ENCODE measurements at regions not wholly inside any gene's neighbourhood (a gene's known extent, or its start where the extent isn't known, plus 50 kb on each side); places are given as distances from the start of the nearest gene placed in this dataset.
A peak's percentile ranks its signal among the peaks of the same experiment; 100 is the strongest.

DNA sequence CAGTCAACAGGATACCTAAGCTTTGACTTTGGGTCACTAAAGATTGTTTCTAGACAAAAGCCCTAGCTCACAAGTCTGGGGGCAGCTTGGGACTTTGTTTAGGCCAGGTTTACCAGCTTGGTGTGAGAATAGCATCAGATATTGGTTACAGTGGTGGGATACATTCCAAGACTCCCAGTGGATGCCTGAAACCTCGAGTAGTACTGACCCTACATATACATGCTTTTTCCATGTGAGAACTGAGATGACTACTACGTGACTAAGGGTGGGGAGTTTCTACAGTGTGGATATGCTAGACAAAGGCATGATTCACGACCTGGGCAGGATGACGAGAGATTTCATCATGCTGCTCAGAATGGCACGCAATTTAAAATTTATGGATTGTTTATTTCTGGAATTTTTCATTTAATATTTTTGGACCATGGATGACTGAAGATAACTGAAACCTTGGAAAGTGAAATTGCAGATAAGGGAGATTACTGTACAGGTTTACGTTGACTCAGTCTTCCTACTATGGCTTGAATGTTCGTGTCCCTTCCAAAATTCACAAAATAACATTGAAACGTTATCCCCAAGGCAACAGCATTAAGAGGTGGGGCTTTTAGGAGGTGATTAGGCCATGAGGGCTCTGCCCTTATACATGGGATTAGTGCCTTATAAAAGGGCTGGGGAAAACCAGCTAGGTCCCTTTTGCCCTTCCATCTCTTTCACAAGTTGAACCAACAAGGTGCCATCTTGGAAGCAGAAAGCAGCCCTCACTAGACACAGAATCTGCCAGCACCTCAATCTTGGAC, 50.2 kb upstream of the CTAGE1 start:
- peak; percentile 68 for FAIRE-seq

DNA sequence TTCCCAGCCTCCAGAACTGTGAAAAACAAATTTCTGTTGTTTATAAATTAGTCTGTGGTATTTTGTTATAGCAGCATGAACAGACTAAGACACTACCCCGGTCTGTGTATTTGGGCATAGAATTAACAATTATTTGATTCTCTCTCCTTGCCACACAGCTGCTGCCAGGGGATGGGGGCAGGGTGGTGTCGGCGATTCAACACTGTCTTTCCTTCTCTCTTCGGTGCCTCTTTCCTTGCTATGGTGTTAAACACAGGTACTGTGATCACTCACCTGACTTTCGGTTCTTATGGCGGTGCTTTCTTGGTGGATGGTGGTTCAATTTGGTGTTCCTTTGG, 50.8 kb upstream of the CTAGE1 start:
- FAIRE-seq (no peak), DNase-seq (ENCODE audit: insufficient read length, low spot score) (no peak)

More for the DNA sequence above, 50.2 kb upstream of the CTAGE1 start:
- peak; percentile 69 for DNase-seq (ENCODE audit: insufficient read length, low spot score)

DNA sequence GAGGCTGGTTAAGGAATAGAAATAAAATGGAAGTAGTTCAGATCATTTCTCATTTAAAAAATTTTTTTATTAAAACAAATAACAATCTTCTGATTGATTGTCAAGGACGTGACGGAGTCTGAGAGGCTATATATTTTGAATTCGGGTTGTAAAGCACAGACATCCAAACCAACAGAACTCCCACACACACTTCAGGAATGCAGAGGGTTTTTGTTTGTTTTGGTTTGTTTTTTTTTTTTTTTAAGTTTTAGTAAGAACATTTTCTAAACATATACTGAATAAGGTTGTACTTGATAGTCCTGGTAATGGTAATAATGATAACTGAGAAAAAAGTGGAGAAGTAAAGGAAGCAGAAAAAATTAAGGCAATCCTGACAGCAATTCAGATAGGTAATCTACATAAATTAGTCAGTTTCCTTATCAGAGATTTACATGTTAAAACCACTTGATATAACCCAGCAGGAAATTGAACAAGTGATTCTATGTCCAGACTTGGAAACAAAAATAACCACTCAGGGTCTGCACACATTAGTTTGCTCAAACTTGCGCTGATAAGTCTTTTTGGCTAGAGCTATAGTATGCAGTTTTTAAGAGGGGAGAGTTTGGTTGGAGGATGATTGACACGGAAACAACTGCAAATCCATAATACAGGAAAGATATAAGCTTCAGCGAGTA, 51.5 kb upstream of the CTAGE1 start:
- DNase-seq (ENCODE audit: insufficient read length, low spot score) (no peak), FAIRE-seq (no peak)

- no peak for FAIRE-seq
- no peak for DNase-seq (ENCODE audit: insufficient read length, low spot score)
Measured at GRCh38 chr18:22469926-22470247, 52.2 kb upstream of the CTAGE1 start.

DNA sequence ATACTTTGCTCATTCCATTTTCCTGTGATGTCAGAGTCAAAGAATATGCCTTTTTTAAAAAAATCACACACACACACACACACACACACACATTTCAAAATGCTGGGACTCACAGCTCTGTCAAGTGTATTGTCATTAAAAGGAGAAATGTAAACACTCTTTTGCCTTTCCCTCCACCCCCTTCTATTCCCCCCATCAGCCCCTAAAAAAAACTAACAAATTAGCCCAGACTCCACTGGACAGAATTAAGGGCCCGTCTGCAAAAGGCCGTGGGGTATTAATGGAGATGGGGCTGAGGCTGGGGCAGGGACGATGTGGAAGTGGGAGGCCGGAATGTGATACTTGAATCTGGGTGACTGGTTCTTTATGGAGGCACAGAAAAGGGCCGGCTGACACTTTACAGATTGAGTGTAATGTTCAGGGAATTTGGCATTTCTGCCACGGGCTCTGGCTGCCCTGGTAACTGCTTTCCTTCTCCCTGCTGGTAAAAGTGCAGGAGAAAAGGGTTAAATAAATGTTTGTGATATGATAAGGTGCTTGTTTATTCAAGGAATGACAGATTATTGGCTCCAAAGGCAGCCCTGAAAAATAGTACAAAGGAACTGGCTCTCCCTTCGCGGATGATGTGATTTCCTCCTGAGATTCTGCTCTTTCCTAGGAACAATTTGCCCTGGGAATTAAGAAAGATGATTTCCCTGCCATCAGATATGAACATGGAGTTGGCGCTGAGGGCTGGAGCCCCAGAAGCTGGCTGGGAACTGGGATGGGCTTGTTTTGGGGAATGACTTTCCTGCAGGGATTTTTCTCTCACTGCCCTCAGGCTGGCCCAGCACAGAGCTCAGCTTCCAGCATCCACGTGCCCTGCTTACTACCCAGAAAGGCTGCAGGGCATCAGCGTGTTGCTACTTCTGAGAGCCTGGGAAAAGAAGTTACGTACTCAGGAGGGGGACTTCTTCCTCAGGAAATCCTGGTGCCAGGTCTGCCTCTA, 52.8 kb upstream of the CTAGE1 start:
- no peak for DNase-seq (ENCODE audit: insufficient read length, low spot score)
- no peak for FAIRE-seq

- FAIRE-seq (no peak), DNase-seq (ENCODE audit: insufficient read length, low spot score) (no peak)
Measured at GRCh38 chr18:22471546-22472131, 53.9 kb upstream of the CTAGE1 start.

DNA sequence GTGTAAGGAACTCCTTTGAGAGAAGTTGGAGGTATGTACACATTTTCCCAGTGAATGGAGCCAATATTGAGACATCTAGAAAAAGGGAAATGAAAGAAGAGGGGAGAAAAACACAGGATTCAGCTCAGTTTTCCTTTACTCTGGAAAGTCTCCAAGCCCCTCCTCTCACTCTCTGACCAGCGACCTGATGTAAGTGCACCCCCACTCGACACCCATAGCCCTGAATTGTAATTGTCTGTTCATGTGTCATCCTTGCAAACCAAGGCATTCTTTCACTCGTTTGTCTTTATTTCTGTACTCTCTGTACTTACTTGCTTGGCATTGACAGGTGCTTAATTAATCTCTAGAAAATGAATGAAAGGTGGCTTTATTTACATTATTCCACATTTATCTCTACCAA, 55.7 kb upstream of the CTAGE1 start:
- DNase-seq (ENCODE audit: insufficient read length, low spot score) (no peak), FAIRE-seq (no peak)

GRCh38 chr18:22475426-22476100, 57.8 kb upstream of the CTAGE1 start:
- DNase-seq (ENCODE audit: insufficient read length, low spot score) (no peak), FAIRE-seq (no peak)

DNA sequence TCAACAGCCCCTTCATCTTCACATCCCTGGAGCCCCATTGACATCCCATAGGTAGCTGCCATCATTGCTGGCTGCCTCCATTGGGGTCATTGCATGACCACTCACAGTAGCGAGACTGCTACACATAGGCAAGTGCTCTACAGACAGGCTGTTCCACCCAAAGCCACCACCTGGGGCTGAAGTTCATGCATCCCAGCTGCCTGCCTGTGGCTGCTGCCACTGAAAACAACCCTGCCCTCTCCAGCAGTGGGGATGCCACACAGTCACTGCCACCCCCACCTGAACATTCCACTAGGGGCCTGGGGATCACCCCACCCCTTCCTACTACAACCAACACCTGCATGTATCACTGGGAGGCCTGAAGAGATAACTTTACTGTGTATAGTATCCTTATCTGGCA, 59.5 kb upstream of the CTAGE1 start:
- FAIRE-seq: no peak
- DNase-seq (ENCODE audit: insufficient read length, low spot score): no peak

GRCh38 chr18:22482948-22483347, 65.2 kb upstream of the CTAGE1 start:
- no peak for DNase-seq (ENCODE audit: insufficient read length, low spot score)
- FAIRE-seq: no peak

DNA sequence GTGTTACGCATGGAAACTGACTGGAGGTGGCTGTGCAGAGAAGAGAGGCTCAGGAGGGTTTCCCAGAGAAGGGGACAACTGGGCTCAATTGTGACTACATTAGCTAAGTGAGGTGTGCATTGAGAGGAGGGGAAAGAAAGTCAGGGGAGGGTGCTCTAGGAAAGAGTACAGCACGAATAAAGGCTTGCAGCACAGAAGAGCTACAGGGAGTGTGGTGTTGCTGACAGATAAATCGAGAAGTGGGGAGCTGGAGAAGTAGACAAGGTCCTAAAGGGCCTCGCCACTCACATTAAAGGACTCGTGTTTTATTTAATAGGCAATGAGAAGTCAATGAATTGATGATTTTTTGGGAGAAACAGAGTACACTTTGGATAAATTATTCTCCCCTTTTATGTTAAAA, 65.7 kb upstream of the CTAGE1 start:
- DNase-seq (ENCODE audit: insufficient read length, low spot score) (no peak), FAIRE-seq (no peak)

- FAIRE-seq: no peak
- no peak for DNase-seq (ENCODE audit: insufficient read length, low spot score)
Measured at GRCh38 chr18:22484471-22484870, 66.8 kb upstream of the CTAGE1 start.

GRCh38 chr18:22485808-22486244, 68.1 kb upstream of the CTAGE1 start:
- FAIRE-seq (no peak), DNase-seq (ENCODE audit: insufficient read length, low spot score) (no peak)

- no peak for FAIRE-seq
- DNase-seq (ENCODE audit: insufficient read length, low spot score): no peak
Measured at GRCh38 chr18:22486667-22487066, 69.0 kb upstream of the CTAGE1 start.

GRCh38 chr18:22488554-22488953, 70.8 kb upstream of the CTAGE1 start:
- no peak for DNase-seq (ENCODE audit: insufficient read length, low spot score)
- FAIRE-seq: no peak

- DNase-seq (ENCODE audit: insufficient read length, low spot score) (no peak), FAIRE-seq (no peak)
Measured at GRCh38 chr18:22489704-22490103, 72.0 kb upstream of the CTAGE1 start.

- no peak for DNase-seq (ENCODE audit: insufficient read length, low spot score)
Measured at GRCh38 chr18:22490429-22490846, 72.7 kb upstream of the CTAGE1 start.

DNA sequence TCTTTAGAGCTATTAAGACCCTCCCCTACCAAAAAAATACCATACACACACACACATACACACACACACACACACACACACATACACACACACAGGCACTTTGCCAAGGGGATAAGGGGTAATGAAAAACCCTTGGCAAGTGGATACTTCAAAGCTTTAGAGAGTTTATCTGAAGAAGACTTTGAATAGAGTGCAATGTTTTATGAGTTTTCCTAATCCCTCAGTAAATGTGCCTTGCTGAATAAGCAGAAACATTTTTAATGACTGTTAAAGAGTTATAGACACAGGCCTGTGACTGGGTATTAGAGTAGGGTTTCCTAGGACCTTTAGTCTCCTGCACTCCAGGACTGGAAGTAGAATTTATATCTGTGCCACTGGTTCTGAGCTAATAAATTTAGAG, 75.5 kb upstream of the CTAGE1 start:
- FAIRE-seq (no peak), DNase-seq (ENCODE audit: insufficient read length, low spot score) (no peak)

More at GRCh38 chr18:22490429-22490846, 72.7 kb upstream of the CTAGE1 start:
- FAIRE-seq: no peak

DNA sequence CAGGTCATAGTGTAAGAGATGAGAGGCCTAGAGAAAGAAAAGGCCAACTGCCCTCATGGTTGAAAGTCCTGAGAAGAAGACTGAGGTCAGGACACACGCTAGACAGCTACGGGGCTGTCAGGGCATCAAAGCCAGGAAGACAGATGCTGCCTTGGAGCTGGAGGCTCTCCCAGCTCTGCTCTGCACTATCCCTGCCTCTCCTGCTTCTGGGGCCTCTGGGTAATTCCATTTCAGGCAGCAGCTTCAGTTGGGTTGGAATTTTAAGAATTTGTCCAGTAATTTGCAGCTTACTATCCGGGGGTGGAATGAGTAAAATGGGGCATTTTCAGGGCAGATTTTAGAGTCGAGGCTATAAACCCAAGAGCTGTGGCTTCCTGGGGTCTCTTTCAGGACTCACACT, 76.2 kb upstream of the CTAGE1 start:
- DNase-seq (ENCODE audit: insufficient read length, low spot score) (no peak), FAIRE-seq (no peak)

DNA sequence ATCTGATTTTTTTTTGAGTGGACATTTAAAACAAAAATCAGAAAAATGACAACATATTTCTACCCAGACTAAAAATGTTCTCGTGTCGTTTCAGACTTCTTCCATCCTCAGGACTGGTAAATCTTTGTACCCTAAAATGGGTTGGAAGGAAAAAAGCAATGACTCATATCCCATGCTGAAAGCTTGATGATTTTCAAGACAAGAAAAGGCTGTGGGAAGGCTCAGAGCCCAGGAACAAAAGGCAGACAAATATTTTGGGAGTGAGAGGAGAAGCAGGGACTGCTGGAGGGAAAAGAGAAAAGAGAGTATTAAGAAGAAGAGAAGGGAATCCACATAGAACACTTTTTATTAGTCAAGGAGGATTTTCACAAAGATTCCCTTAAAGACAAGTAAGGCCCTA, 77.1 kb upstream of the CTAGE1 start:
- DNase-seq (ENCODE audit: insufficient read length, low spot score) (no peak), FAIRE-seq (no peak)

Data from HTR-8/SVneo (cell line).